HEK293T (cell line): ENCODE measurements at regions not wholly inside any gene's neighbourhood (a gene's known extent, or its start where the extent isn't known, plus 50 kb on each side); places are given as distances from the start of the nearest gene placed in this dataset.

Experiments
- BHLHE40 ChIP-seq: fragments of 450-650 bp; IDR thresholded peaks from 2 replicates; pipeline ENCODE4 v1.6.1; 2016; ENCODE audit warnings: mild to moderate bottlenecking, moderate library complexity, borderline replicate concordance
- CTBP1 ChIP-seq: fragments of 450-650 bp; IDR thresholded peaks from 2 replicates; pipeline ENCODE4 v1.6.1; 2016; ENCODE audit warnings: borderline replicate concordance
- FOXA1 ChIP-seq: fragments of 450-650 bp; IDR thresholded peaks from 2 replicates; pipeline ENCODE4 v1.6.1; 2016; ENCODE audit warnings: mild to moderate bottlenecking
- FOXK2 ChIP-seq: fragments of 450-650 bp; IDR thresholded peaks from 2 replicates; pipeline ENCODE4 v1.6.1; 2016; ENCODE audit warnings: mild to moderate bottlenecking
- FOXM1 ChIP-seq: fragments of 450-650 bp; IDR thresholded peaks from 2 replicates; pipeline ENCODE4 v1.6.1; 2017; ENCODE audit warnings: mild to moderate bottlenecking, borderline replicate concordance
- HDGF ChIP-seq: fragments of 450-650 bp; IDR thresholded peaks from 2 replicates; pipeline ENCODE4 v1.6.1; 2017; ENCODE audit warnings: antibody characterized with exemption, borderline replicate concordance
- SP1 ChIP-seq: fragments of 450-650 bp; IDR thresholded peaks from 2 replicates; pipeline ENCODE4 v1.6.1; 2017
- SUZ12 ChIP-seq: fragments of 450-650 bp; IDR thresholded peaks from 2 replicates; pipeline ENCODE4 v1.6.1; 2016; ENCODE audit warnings: mild to moderate bottlenecking
- TF ChIP-seq, protein P1 (sequence below): fragments of 450-650 bp; IDR thresholded peaks from 2 replicates; pipeline ENCODE4 v1.6.1; 2016

DNA sequence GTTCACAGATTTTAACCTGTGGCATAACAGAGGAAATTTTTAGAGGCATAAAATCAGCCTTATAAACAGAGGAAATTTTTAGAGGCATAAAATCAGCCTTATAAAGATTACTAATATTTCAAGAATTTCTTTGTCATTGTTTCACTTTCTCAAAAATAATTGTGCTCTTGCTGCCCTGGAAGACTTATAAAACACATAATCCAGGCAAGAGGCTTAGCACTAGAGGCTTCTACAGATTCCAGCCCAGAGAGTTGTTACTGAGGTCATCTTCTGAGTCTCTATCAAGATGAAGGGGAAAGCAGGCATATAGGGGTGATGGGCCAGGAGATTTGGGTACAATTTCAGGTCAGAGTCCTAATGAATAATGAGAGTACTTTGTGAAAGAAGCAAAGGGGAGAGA is 85.7 kb downstream of the RFPL4B start:
- TF ChIP-seq BHLHE40 (no peak), FOXM1 (no peak), CTBP1 (no peak), SP1 (no peak), HDGF (no peak), FOXK2 (no peak), FOXA1 (no peak), SUZ12 (no peak)
- TF ChIP-seq, protein P1, sequence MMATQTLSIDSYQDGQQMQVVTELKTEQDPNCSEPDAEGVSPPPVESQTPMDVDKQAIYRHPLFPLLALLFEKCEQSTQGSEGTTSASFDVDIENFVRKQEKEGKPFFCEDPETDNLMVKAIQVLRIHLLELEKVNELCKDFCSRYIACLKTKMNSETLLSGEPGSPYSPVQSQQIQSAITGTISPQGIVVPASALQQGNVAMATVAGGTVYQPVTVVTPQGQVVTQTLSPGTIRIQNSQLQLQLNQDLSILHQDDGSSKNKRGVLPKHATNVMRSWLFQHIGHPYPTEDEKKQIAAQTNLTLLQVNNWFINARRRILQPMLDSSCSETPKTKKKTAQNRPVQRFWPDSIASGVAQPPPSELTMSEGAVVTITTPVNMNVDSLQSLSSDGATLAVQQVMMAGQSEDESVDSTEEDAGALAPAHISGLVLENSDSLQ = no peak
